Thoracic aorta (tissue), 2 donors: ENCODE measurements at regions not wholly inside any gene's neighbourhood (a gene's known extent, or its start where the extent isn't known, plus 50 kb on each side); places are given as distances from the start of the nearest gene placed in this dataset.

Experiments used
- ATAC-seq: fragments of 150-250 bp; one replicate; pipeline ENCODE4 v1.8.0; 2017; ENCODE audit warnings: low read depth; ENCODE audit not compliant: insufficient number of reproducible peaks, low FRiP score
- DNase-seq: peaks from one replicate; pipeline ENCODE4 v3.0.0-alpha.2; 2020; ENCODE audit warnings: low spot score
- H3K27ac ChIP-seq, 2 donors: fragments of 200-600 bp; sonication (generic); 1 replicate in 1 of 2; 2 replicates in 1 of 2; pipeline ENCODE4 v1.5.1; 2016; ENCODE audit warnings: mild to moderate bottlenecking in 2 of 2, moderate library complexity in 2 of 2
- H3K27me3 ChIP-seq: fragments of 200-600 bp; sonication (generic); replicated peaks from 2 replicates; pipeline ENCODE4 v1.6.0; 2016; ENCODE audit warnings: mild to moderate bottlenecking; ENCODE audit not compliant: insufficient read depth
- H3K36me3 ChIP-seq: fragments of 200-600 bp; sonication (generic); one replicate; pipeline ENCODE4 v1.5.1; 2016
- H3K4me1 ChIP-seq, 2 donors: fragments of 200-600 bp; sonication (generic); 1 replicate in 1 of 2; 2 replicates in 1 of 2; pipeline versions ENCODE4 v1.5.1 to v1.6.0; 2016; ENCODE audit warnings: low read depth in 2 of 2, mild to moderate bottlenecking in 1 of 2; ENCODE audit not compliant: control insufficient read depth in 1 of 2
- H3K4me3 ChIP-seq: fragments of 200-600 bp; sonication (generic); 2 replicates; pipeline ENCODE4 v1.5.1; 2016; ENCODE audit warnings: mild to moderate bottlenecking
- H3K9me3 ChIP-seq: fragments of 200-600 bp; sonication (generic); 2 replicates; pipeline ENCODE4 v1.5.1; 2016
- TF ChIP-seq, protein P1 (sequence below): fragments of 200-600 bp; sonication (generic); IDR thresholded peaks from one replicate; pipeline ENCODE4 v1.5.1; 2019; ENCODE audit warnings: antibody characterized with exemption

DNA sequence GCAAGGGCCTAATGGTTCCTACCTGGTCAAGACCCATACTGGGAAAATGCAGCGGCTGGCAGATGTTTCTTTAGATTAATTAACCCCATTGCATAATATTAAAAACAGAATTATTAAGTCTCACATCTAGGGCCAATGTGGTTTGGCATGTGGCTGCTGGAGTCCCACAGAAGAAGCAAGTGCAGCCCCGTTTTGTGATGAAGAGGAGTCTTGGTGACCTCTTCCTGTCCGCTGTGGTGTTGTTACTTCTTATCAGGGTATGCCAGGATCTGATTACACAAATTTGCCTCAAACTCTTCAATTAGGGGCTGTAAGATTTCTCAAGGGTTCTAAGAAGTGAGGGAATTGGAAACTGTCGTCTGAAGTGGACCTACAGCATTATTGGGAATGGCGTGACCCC lies 240.3 kb downstream of the SEC23IP start:
- Histone ChIP-seq H3K9me3 (no peaks in the 10 kb centered on the region), H3K27ac (no peak overlapping the region), H3K27me3 (no peaks in the 10 kb centered on the region), H3K4me3 (no peak overlapping the region), H3K4me1 (no peaks in the 10 kb centered on the region), H3K36me3 (no peaks in the 10 kb centered on the region)
- DNase-seq (no peak), ATAC-seq (no peak)
- TF ChIP-seq, protein P1, sequence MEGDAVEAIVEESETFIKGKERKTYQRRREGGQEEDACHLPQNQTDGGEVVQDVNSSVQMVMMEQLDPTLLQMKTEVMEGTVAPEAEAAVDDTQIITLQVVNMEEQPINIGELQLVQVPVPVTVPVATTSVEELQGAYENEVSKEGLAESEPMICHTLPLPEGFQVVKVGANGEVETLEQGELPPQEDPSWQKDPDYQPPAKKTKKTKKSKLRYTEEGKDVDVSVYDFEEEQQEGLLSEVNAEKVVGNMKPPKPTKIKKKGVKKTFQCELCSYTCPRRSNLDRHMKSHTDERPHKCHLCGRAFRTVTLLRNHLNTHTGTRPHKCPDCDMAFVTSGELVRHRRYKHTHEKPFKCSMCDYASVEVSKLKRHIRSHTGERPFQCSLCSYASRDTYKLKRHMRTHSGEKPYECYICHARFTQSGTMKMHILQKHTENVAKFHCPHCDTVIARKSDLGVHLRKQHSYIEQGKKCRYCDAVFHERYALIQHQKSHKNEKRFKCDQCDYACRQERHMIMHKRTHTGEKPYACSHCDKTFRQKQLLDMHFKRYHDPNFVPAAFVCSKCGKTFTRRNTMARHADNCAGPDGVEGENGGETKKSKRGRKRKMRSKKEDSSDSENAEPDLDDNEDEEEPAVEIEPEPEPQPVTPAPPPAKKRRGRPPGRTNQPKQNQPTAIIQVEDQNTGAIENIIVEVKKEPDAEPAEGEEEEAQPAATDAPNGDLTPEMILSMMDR = no peak

DNA sequence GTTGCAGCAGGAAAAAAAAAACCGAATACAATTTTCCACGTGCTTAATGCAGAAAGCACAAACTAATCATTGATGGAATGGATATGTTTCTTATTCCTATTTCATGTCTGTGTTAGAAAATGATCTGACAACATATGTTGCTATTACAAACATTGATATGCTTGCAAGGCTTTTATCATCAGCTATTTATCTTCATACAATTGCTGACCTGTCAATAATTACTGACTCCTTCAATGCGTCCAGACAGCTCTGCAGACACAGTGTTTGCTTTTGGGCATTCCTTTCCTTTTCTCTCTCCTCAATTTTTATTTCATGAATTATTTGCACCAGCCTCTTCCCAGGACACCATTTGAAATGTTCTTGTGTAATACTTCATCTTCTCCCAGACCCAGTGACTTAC lies 246.2 kb downstream of the SEC23IP start:
- DNase-seq (no peak), ATAC-seq (no peak)
- Histone ChIP-seq H3K36me3 (no peaks in the 10 kb centered on the region), H3K9me3 (no peaks in the 10 kb centered on the region), H3K4me3 (no peak overlapping the region), H3K27me3 (no peaks in the 10 kb centered on the region), H3K27ac (no peak overlapping the region), H3K4me1 (no peaks in the 10 kb centered on the region)
- TF ChIP-seq, protein P1 = no peak

DNA sequence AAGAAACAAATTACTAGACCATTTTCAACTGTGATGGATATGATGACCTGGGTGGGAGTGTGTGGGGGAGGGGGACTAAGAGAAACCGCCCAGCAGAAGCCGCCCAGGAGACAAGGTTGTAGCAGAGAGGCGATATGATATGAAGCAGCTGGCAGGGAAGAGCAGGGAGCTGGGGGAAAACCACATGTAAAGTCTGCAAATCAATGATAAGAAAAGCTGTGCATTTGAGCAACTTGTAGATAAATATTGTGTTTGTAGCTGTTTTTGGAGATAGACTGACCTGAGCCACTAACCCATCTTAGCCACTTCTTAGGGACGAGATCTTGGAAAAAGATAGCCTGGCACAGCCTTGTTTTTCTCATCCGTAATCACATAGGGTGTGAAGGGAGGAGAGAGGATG lies 252.6 kb downstream of the SEC23IP start:
- no peak for ATAC-seq
- TF ChIP-seq, protein P1 = no peak

DNA sequence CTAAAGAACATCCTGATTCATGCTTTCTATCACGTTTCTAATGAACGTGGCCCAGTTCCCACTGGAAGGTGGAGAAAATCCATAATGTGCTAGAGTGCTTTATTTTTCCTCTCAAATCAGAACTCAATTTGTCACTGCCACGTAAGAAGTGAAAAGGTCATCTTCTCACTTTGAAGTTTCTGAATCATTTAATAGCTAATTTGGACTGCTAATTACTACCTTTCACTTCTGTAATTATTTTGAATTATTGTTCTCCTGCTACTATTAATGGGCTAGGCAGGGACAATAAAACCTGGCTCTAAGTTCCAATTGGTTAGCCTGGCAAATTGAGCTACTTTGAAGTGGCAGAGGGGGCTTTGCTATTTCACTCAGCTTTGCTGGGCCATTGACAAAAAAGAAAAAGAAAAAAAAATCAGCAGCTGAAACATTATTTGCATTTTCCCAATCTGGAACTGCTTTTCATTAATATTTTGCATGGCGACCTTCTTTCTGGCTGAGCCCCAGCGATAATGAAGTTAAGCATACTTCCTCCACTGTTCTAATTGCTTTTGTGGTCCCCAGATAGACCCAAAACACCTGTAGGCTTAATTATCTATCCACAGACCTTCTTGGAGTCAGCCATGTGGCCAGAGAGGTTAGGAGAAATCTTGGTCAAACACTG lies 264.2 kb downstream of the SEC23IP start:
- no peak for DNase-seq

More for the DNA sequence above, 252.6 kb downstream of the SEC23IP start:
- Histone ChIP-seq H3K4me1 (no peaks in the 10 kb centered on the region), H3K9me3 (no peaks in the 10 kb centered on the region), H3K27me3 (no peaks in the 10 kb centered on the region), H3K27ac (no peak overlapping the region), H3K4me3 (no peak overlapping the region), H3K36me3 (no peaks in the 10 kb centered on the region)
- DNase-seq = no peak

DNA sequence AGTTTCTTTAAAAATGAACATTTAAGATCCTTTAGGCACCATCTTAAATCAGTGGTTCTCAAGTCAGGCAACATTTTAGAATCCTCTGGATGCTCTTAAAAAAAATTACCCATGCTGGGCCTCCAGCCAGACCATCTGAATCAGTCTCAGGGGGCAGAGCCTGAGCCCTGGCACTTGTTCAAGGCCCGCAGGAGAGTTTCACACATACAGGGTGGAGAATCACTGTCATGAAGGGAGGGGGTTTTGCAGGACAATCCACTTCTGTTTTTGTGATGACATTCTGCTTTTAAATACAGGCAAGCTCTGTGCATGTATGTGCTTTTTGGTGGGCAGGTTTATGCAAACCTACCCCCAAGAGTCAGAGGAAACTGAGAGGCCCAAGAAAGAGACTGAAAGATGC lies 268.6 kb downstream of the SEC23IP start:
- Histone ChIP-seq H3K27me3 (no peaks in the 10 kb centered on the region), H3K9me3 (no peaks in the 10 kb centered on the region), H3K36me3 (no peaks in the 10 kb centered on the region), H3K27ac (no peak overlapping the region), H3K4me1 (no peaks in the 10 kb centered on the region), H3K4me3 (no peak overlapping the region)
- ATAC-seq = no peak
- TF ChIP-seq, protein P1 = no peak
- DNase-seq = no peak

More for the DNA sequence above, 264.2 kb downstream of the SEC23IP start:
- ATAC-seq = no peak
- H3K4me3 ChIP-seq = no peak overlapping the region
- TF ChIP-seq, protein P1 = no peak
- no peaks in the 10 kb centered on the region for H3K9me3 ChIP-seq
- no peak overlapping the region for H3K27ac ChIP-seq
- H3K36me3 ChIP-seq = no peaks in the 10 kb centered on the region
- no peaks in the 10 kb centered on the region for H3K27me3 ChIP-seq
- H3K4me1 ChIP-seq = no peaks in the 10 kb centered on the region
